PC-3 (cell line): ENCODE measurements at regions not wholly inside any gene's neighbourhood (a gene's known extent, or its start where the extent isn't known, plus 50 kb on each side); places are given as distances from the start of the nearest gene placed in this dataset.
A peak's percentile ranks its signal among the peaks of the same experiment; 100 is the strongest.

Source experiments
- ATAC-seq: fragments of 200-7000 bp; cut with Tn5 transposase; 2 replicates; pipeline ENCODE4 v1.9.1; 2020; ENCODE audit warnings: mild to moderate bottlenecking, moderate library complexity
- BruUV-seq: library from RNA; stranded (reverse); fragments of 400-500 nt; replicated peaks from 2 replicates; lab custom pipeline; 2021; lab: Mats Ljungman, UMichigan
- CTCF ChIA-PET: fragments of 300-600 bp; sonication (Branson Sonifier 250); formaldehyde crosslinking; loops from one replicate; lab custom pipeline; 2022; ENCODE audit warnings: antibody characterized with exemption; lab: Charles Lee
- POLR2A ChIA-PET: fragments of 300-600 bp; sonication (Branson Sonifier 250); formaldehyde crosslinking; loops from one replicate; lab custom pipeline; 2022; ENCODE audit warnings: antibody characterized with exemption; ENCODE audit not compliant: unreplicated experiment; lab: Charles Lee
- DNase-seq: peaks from one replicate; pipeline ENCODE4 v3.0.0-alpha.2; 2015
- H2AFZ ChIP-seq: fragments of 300-600 bp; sonication (generic); 2 replicates; pipeline ENCODE4 v1.6.0; 2016; ENCODE audit warnings: antibody characterized with exemption, low read length
- H3F3A ChIP-seq: fragments of 300-600 bp; sonication (generic); one replicate; pipeline ENCODE4 v1.6.0; 2017; ENCODE audit warnings: antibody characterized with exemption, low read length, control low read depth, mild to moderate bottlenecking; ENCODE audit not compliant: unreplicated experiment
- H3K27ac ChIP-seq: fragments of 300-600 bp; sonication (generic); 2 replicates; pipeline ENCODE4 v1.5.1; 2016; ENCODE audit warnings: mild to moderate bottlenecking, low read length
- H3K27me3 ChIP-seq: fragments of 300-600 bp; sonication (generic); 2 replicates; pipeline ENCODE4 v1.6.1; 2016; ENCODE audit warnings: low read length, mixed read lengths
- H3K36me3 ChIP-seq: fragments of 300-600 bp; sonication (generic); 2 replicates; pipeline ENCODE4 v1.6.1; 2016; ENCODE audit warnings: low read depth, mixed run types, low read length, mixed read lengths
- H3K4me1 ChIP-seq: fragments of 300-600 bp; sonication (generic); 2 replicates; pipeline ENCODE4 v1.5.1; 2016; ENCODE audit warnings: low read length; ENCODE audit not compliant: insufficient read depth
- H3K4me2 ChIP-seq: fragments of 300-600 bp; sonication (generic); 2 replicates; pipeline ENCODE4 v1.6.0; 2016; ENCODE audit warnings: low read length
- H3K4me3 ChIP-seq: fragments of 300-600 bp; sonication (generic); 2 replicates; pipeline ENCODE4 v1.5.1; 2016; ENCODE audit warnings: mild to moderate bottlenecking, low read length, mixed read lengths
- H3K79me2 ChIP-seq: fragments of 300-600 bp; sonication (generic); 2 replicates; pipeline ENCODE4 v1.6.1; 2017; ENCODE audit warnings: low read length, mixed read lengths
- H3K9ac ChIP-seq: fragments of 300-600 bp; sonication (generic); 2 replicates; pipeline ENCODE4 v1.6.0; 2016; ENCODE audit warnings: mild to moderate bottlenecking, low read length
- H3K9me2 ChIP-seq: fragments of 300-600 bp; sonication (generic); replicated peaks from 2 replicates; pipeline ENCODE4 v1.6.1; 2016; ENCODE audit warnings: mixed run types, low read length, mixed read lengths
- H3K9me3 ChIP-seq: fragments of 300-600 bp; sonication (generic); 2 replicates; pipeline ENCODE4 v1.6.1; 2016; ENCODE audit warnings: low read length, mixed read lengths
- H4K20me1 ChIP-seq: fragments of 300-600 bp; sonication (generic); 2 replicates; pipeline ENCODE4 v1.6.1; 2016; ENCODE audit warnings: low read length, mixed read lengths
- CTCF ChIP-seq: fragments of 300-600 bp; sonication (generic); conservative IDR thresholded peaks from 2 replicates; pipeline ENCODE4 v1.5.1; 2017; ENCODE audit warnings: antibody characterized with exemption, low read depth, mild to moderate bottlenecking, low read length
- EZH2 ChIP-seq: fragments of 300-600 bp; sonication (generic); IDR thresholded peaks from one replicate; pipeline ENCODE4 v1.6.1; 2017; ENCODE audit warnings: antibody characterized with exemption, mild to moderate bottlenecking, low read length; ENCODE audit not compliant: unreplicated experiment
- EZH2phosphoT487 ChIP-seq: fragments of 300-600 bp; sonication (generic); IDR thresholded peaks from 2 replicates; pipeline ENCODE4 v1.6.1; 2018; ENCODE audit warnings: mild to moderate bottlenecking, antibody characterized with exemption, low read length, borderline replicate concordance
- intact Hi-C: fragments of 100-400 bp; cut with micrococcal nuclease; formaldehyde crosslinking; loops from 2 replicates; pipeline ENCODE4 v1.9.0; 2023

- CTCF ChIA-PET: no interaction called here
- H3K36me3 ChIP-seq: peaks cover 37% of the 10 kb centered on the region; the same call in 1 of the 2 replicates
- H3F3A ChIP-seq: no peaks in the 10 kb centered on the region
- H3K79me2 ChIP-seq: no peaks in the 10 kb centered on the region
- no peaks in the 10 kb centered on the region for H3K27me3 ChIP-seq
- no peak overlapping the region for H3K27ac ChIP-seq
- DNase-seq (peak; percentile 52), ATAC-seq (no peak)
- no peak overlapping the region for H3K4me3 ChIP-seq
- no peaks in the 10 kb centered on the region for H3K9me2 ChIP-seq
- H3K9ac ChIP-seq: no peak overlapping the region
- H3K4me2 ChIP-seq: no peak overlapping the region
- H4K20me1 ChIP-seq: no peaks in the 10 kb centered on the region
- no peaks in the 10 kb centered on the region for H3K4me1 ChIP-seq
- no TSS peak for BruUV-seq
- POLR2A ChIA-PET: no interaction called here
- H3K9me3 ChIP-seq: peaks cover 41% of the 10 kb centered on the region
- TF ChIP-seq CTCF (no peak), EZH2phosphoT487 (no peak), EZH2 (no peak)
- no peak overlapping the region for H2AFZ ChIP-seq
- intact Hi-C loops: loop anchor here (10.0 kb wide), 1 partner anchor 155 kb away; no protein-coding TSS in a partner anchor
These were observed 1087.1 kb upstream of the ALCAM start for GRCh38 chr3:104279617-104280016.

- no peaks in the 10 kb centered on the region for H3K27me3 ChIP-seq
- peaks cover 27% of the 10 kb centered on the region; the same call in 1 of the 2 replicates for H3K36me3 ChIP-seq
- H3K4me1 ChIP-seq: no peaks in the 10 kb centered on the region
- ATAC-seq: no peak
- ChIA-PET CTCF (no interaction called here), POLR2A (no interaction called here)
- no peaks in the 10 kb centered on the region for H3K79me2 ChIP-seq
- intact Hi-C loops: no loop called here
- H3K9ac ChIP-seq: no peak overlapping the region
- no peak for DNase-seq
- TF ChIP-seq CTCF (no peak), EZH2 (no peak), EZH2phosphoT487 (no peak)
- H3K9me3 ChIP-seq: peaks cover 27% of the 10 kb centered on the region
- H4K20me1 ChIP-seq: no peaks in the 10 kb centered on the region
- H3K4me2 ChIP-seq: no peak overlapping the region
- H3F3A ChIP-seq: no peaks in the 10 kb centered on the region
- BruUV-seq: no TSS peak
- no peak overlapping the region for H3K4me3 ChIP-seq
- H3K27ac ChIP-seq: no peak overlapping the region
- no peak overlapping the region for H2AFZ ChIP-seq
- H3K9me2 ChIP-seq: no peaks in the 10 kb centered on the region
These were observed 1085.0 kb upstream of the ALCAM start for GRCh38 chr3:104281713-104282112.

GRCh38 chr3:104286645-104287044 lies 1080.1 kb upstream of the ALCAM start:
- peaks cover 13% of the 10 kb centered on the region; the same call in 1 of the 2 replicates for H3K36me3 ChIP-seq
- no peak overlapping the region for H2AFZ ChIP-seq
- ChIA-PET POLR2A (no interaction called here), CTCF (no interaction called here)
- no peak overlapping the region for H3K4me2 ChIP-seq
- DNase-seq: no peak
- ATAC-seq: no peak
- BruUV-seq: no TSS peak
- H3K4me3 ChIP-seq: no peak overlapping the region
- intact Hi-C loops: no loop called here
- 0 out of 2 replicates have a peak, but pooled peaks cover 4% of the 10 kb centered on the region for H3K9me3 ChIP-seq
- no peak for TF ChIP-seq EZH2
- TF ChIP-seq CTCF: no peak
- no peak for TF ChIP-seq EZH2phosphoT487
- no peaks in the 10 kb centered on the region for H3K4me1 ChIP-seq
- H3F3A ChIP-seq: no peaks in the 10 kb centered on the region
- no peaks in the 10 kb centered on the region for H4K20me1 ChIP-seq
- no peak overlapping the region for H3K9ac ChIP-seq
- H3K9me2 ChIP-seq: no peaks in the 10 kb centered on the region
- no peak overlapping the region for H3K27ac ChIP-seq
- H3K27me3 ChIP-seq: no peaks in the 10 kb centered on the region
- H3K79me2 ChIP-seq: no peaks in the 10 kb centered on the region
